HG02884 (cell line): ENCODE measurements at regions not wholly inside any gene's neighbourhood (a gene's known extent, or its start where the extent isn't known, plus 50 kb on each side); places are given as distances from the start of the nearest gene placed in this dataset.

ENCODE experiments used
- ATAC-seq: cut with Tn5 transposase; IDR thresholded peaks from one replicate; pipeline ENCODE4 v1.9.1; 2021; ENCODE audit warnings: mild to moderate bottlenecking, moderate library complexity; ENCODE audit not compliant: unreplicated experiment

- no peak for ATAC-seq
Observed at GRCh38 chr2:21253311-21254027, 129.7 kb downstream of the TDRD15 start.

- ATAC-seq: no peak
Observed at GRCh38 chr2:21254170-21254965, 130.6 kb downstream of the TDRD15 start.

- no peak for ATAC-seq
Observed at GRCh38 chr2:21256006-21256405, 132.2 kb downstream of the TDRD15 start.

DNA sequence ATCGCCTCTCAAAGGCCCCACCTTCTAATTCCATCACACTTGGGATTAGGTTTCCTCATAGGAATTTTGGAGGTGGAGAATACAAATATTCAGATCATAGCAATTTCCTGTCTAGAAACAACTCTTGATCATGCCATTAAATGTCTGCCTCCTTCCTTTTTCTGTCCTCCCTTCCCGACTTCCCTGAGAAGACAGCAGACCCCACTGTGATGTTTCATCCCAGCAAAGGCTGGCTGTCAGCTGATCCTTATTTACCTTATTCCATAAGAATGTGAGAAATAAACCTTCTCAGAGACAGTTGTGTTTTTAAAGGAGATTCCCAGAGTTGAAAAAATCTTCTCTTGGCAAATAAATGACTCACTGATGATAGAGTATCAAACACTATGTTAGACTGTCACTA, 133.9 kb downstream of the TDRD15 start:
- no peak for ATAC-seq

- ATAC-seq: no peak
Observed at GRCh38 chr2:21258082-21258481, 134.3 kb downstream of the TDRD15 start.

GRCh38 chr2:21260311-21260710, 136.5 kb downstream of the TDRD15 start:
- ATAC-seq: no peak

GRCh38 chr2:21261591-21261990, 137.8 kb downstream of the TDRD15 start:
- no peak for ATAC-seq

DNA sequence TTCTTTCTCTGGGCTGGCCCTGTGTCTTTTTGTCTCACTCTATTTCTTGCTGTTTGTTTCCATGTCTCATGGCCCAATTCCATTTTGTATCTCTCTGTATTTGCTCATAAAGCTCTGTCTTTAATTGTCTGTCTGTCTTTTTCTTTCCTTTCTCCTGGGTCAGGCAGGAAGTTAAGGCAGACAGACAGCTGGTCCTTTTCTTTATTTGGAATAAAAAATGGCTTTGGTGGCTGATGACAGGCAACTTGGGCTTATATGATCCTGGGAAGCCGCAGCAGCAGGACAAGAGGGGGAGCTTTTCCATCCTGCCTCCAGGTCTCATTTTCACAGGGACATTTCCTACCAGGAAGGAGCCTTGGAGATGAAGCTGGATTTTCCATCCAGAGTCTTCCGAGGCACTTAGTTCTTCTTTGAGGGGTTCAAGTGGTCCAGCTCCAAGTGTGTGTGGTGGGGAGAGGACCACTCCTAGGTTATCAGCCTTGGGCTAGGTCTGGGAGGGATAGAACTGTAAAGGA, 138.7 kb downstream of the TDRD15 start:
- no peak for ATAC-seq

GRCh38 chr2:21263622-21264021, 139.9 kb downstream of the TDRD15 start:
- ATAC-seq: no peak

DNA sequence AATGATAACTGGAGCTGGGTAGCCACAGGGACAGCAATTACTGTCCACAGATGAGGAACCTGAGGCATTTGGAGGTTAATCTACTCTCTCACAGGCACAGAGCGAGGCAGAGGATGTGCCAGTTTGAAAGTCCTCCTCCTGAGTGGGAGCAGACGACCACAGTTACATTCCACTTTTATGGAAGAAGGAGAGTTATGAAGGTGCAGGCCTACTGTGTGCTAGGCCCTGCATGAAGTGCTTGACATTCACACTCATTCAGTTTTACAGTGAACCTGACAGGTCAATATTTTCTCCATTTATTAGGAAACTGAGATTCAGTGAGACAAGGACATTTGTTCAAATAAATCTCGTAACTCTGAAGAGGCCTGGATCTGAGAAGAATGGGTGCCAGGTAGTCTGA, 142.0 kb downstream of the TDRD15 start:
- no peak for ATAC-seq

- no peak for ATAC-seq
Observed at GRCh38 chr2:21267232-21267835, 143.6 kb downstream of the TDRD15 start.

DNA sequence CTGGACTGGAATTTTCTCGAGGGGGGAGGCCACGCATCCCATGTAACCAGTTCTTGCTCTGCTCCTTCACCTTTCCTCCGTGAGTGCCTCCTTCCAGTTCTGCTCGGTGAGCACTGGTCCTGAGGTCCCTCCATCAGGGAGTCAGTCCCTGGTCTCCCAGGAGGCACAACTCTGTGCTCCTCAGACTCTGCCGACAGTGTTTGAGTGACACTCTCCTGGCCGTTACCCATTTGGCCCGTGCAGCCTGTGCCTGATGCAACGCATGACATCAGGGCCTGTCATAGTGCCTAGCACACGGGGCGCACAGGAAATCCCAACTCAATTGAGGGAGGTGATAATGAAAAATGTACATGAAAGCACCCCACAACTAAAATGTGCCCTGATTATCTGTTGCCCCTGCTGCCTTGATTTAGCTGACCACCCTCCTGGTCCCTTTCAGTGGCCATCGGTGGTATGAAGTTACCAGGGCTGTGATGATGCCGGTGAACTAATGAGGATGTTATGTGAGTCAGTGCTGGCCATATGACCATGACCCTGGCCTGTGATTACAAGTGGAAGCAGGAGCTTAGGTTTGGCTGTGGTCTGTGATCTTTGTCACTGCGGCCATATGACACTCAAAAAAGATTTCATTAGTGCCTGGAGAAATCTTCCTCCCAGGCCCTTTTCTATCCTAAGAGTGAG, 144.6 kb downstream of the TDRD15 start:
- no peak for ATAC-seq

DNA sequence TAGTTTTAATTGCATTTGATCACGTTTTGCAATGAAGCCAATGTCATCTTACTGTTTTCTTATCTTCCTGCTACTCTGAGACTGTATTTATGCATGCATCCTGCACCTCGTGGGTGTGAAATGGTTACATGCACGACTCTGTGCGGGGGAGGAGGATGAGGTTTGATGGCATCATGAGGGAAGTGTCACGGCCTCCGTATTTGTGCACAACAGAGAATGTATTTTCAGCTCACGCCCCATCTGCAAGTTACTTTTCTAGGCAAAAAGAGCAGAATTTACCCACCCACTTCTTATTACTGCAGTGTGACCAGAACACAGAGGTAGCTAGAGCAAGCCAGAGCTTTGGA, 145.1 kb downstream of the TDRD15 start:
- no peak for ATAC-seq

- ATAC-seq: no peak
Observed at GRCh38 chr2:21269382-21269781, 145.6 kb downstream of the TDRD15 start.

GRCh38 chr2:21270083-21270491, 146.3 kb downstream of the TDRD15 start:
- ATAC-seq: no peak

DNA sequence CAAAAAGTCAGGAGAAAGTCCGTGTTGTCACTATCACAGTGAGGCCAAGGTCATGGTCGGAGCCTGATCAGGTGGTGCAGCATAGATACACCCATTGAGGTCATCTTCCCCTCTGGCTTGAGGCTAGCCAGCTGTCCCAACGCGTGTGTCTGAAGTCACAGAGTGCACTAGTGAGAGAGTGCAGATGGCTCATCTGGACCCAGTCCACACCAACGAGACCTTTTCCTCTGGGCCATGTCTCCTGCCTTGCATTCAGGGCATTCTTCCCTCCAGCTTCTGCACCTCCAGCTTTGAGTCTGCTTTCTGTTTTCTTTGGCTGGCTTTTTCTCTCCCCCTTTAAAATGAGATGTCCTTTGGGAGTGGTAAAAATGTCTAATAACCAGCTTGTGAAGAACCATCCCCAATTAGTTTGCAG, 146.9 kb downstream of the TDRD15 start:
- no peak for ATAC-seq

DNA sequence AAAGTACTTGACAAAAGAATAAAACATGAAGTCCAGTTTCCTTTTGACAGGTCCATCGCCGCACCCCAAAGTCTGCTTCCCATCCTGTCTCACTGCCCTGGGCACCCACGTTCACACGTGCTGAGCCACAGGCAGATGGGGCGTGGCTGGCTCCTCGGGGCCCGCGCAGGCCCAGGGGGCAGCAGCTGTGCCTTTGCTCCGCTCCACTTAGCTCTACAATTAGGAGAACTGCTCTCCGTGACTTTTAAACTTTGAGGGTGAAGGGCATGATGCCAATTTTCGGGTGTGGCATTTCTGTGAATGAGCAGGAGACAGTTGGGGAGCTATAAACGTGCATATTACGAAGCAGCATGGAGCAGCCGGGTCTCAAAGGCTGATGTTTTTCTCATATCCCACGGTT, 152.4 kb downstream of the TDRD15 start:
- ATAC-seq: no peak

DNA sequence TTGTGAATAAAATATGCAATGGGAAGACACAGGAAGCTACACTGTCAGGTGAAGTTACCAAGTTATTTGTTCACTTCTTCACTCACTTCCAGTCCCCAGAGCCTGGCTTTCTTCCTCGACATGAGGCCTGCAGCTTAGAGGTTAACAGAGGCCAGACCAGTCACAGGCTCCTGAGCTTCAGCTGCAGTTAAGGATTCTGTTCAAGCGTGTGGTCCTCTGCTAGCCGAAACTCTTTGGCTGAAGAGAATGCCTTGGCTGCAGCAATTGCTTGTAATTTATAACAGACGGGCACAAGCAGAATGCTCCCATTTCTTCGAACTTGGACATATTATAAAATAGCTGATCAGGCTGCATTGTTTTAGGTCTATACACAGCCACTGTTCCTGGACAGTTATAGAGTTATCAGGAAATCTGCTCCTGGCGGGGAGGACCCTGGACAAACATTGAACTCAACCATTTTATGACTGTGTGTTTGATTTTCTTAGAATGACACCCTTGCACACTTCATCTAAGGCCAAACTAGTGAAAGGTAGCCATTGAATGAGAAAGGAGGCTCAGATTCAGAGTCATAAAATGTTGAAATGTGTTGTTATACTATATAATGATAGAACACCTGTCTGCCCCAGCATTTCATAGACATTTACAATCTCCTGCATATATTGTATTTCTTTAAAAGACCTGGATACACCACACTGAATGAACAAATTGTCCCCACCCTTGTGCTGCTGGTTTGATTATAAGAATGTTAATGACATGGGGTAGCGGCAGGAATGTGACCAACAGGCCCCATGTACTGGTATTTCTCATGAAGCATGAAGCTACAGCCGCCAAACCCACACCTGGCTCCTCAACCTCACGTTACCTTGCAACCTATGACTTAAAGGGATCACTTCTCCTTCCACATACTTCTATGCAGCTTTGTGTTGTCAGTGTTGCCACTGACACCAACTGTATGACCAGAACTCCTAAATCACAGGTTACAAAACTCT, 153.6 kb downstream of the TDRD15 start:
- no peak for ATAC-seq

DNA sequence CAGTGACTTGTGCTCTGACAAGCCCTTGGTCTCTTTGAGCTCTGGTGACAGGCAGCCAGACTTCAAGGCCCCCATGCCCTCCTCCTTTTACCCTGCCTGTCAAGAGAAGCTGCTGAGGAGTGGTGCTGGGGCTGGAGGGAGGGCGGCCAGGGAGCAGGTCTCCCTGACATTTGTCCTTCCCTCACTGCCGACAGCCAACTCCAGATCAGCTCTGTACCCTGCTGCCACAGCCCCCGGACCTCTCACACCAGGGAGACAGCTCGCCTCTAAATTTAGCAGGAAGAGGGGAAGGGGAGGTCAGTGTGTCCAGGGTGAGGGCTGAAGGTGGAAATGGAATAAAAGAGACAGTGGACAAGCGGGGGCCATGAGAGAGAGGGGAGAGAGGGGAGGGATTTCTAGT, 155.8 kb downstream of the TDRD15 start:
- ATAC-seq: no peak

DNA sequence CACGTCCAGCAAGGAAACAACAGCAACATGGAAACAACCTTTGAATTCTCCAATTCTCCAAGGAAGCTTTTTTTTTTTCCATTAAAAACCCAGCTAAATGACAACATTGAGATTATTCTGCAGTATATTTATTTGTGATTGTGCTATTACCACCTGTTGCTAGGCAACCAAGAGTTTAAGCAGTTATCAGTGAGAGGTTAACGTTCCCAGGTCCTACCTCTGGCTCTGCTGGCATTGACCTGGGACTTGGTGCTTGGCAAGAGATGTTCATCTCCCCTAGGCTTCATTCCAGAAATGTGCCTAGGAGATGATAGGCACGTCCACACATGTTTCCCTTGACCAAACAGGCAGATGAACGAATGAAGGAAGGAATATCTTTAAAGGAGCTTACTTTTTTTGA, 157.0 kb downstream of the TDRD15 start:
- ATAC-seq: no peak
